Myocyte (in vitro differentiated cells): ENCODE measurements at regions not wholly inside any gene's neighbourhood (a gene's known extent, or its start where the extent isn't known, plus 50 kb on each side); places are given as distances from the start of the nearest gene placed in this dataset.

Experiments used
- DNase-seq: peaks from one replicate; pipeline ENCODE4 v3.0.0-alpha.2; 2012; ENCODE audit warnings: low read depth

GRCh38 chr11:134565343-134565891, 153.4 kb upstream of the B3GAT1 start:
- no peak for DNase-seq

DNA sequence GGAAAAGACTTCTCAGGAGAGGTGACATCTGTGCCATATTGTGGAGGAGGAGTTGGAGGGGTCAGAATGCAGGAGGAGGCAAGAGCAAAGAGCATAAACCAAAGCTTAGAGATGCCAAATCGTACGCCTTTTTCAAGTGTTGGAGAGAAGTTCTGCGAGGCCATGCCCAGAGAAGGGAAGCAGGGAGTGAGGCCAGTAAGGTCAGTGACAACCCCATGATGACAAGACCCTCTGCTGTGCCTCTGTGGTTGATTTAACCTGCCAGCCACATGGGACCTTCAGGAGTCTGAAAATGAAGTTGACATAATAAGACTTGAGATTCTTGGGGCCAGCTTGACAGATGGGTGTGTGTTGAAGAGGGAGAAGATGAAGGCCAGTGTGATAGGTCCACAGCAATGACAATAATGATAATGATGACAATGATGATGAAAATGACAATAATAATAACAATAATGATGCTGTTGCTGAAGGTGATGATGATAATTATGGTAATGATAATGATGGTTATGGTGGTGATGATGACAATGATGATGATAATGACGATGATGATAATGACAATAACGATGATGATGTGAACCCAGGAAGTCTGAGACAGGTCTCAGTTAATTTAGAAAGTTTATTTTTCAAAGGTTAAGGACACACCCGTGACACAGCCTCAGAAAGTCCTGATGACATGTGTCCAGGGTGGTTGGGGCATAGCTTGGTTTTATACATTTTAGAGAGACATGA, 152.6 kb upstream of the B3GAT1 start:
- DNase-seq: no peak

DNA sequence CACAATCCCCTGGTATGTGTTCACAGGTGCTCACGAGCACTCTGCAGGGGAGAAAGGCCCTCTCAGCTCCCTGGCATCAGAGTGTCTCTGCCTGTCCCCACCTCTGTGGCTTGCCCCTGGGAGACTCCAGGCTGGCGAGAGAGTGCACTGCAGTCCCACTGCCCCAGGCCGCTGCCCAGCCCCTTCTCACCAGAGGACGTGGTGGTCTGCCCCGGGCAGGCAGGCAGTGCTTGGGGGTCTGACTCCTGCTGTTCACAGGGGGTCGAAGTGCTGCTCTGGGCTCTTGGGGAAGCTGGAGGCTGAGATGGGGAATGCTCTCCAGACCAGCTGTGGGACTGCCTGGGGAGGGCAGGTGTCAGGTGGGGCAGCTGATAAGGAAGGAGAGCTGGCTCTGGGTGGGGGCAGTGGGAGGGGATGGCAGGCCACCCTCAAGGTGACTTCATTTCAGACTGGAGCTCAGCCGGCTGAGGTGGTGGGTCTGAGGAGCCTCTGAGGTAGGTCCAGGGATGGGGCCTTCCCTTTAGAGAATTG, 151.0 kb upstream of the B3GAT1 start:
- no peak for DNase-seq

GRCh38 chr11:134562196-134562595, 150.2 kb upstream of the B3GAT1 start:
- no peak for DNase-seq

- no peak for DNase-seq
These were observed 149.3 kb upstream of the B3GAT1 start for GRCh38 chr11:134561331-134561720.

DNA sequence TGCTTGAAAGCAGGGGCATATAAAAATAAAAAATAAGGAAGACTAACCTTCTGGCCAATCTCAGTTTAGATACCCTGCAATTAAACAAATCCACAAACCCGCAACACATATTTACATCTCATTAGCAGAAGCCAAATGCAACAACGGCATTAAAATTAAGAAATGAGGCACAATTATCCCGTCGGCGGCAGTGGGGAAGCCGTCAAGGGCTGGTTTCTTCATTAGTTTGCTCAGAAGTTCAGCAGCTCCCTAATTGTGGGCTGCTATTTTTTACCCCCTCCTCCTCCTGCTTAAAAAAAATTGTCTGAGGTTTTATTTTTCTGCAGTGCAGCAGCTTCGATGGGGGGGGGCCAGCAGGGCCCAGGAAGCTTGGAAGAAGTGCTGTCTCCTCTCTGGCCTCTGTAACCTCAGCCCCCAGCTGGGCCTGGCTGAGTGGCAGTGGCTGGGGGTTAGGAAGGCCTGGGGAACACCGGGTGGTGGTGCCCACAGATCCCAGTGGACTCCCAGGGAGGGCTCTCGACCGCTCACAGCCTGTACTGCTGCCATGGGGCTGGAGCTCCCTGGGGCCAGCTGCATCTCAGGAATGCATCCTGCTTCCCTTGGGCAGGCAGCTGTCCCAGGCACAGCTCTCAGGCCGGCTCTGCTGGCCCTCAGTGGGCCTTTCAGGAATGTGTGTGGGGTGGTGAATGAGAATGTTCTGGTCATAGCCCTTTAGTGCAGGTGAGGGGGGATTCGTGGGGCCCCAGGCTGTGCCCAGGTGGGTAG, 148.7 kb upstream of the B3GAT1 start:
- no peak for DNase-seq

DNA sequence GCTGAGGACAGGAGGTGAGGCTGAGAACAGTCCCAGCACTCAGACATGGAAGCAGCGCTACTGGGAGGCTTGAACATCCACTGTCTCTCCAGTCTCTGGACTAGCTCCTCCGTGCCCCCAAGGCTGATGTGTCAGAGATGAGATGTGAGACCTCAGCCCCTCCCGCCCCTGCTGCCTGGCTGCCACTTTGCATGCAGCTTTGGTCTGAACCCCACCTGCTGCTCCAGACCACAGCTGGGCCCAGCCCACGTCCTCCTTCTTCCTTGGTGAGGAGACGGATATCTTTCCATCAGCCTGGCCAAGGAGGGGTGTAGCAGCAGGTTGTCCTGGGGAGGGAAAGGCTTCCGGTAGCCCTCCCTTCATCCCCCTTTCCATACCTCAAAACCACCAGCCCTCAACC, 148.0 kb upstream of the B3GAT1 start:
- DNase-seq: no peak

- DNase-seq: no peak
These were observed 147.5 kb upstream of the B3GAT1 start for GRCh38 chr11:134559602-134559962.

DNA sequence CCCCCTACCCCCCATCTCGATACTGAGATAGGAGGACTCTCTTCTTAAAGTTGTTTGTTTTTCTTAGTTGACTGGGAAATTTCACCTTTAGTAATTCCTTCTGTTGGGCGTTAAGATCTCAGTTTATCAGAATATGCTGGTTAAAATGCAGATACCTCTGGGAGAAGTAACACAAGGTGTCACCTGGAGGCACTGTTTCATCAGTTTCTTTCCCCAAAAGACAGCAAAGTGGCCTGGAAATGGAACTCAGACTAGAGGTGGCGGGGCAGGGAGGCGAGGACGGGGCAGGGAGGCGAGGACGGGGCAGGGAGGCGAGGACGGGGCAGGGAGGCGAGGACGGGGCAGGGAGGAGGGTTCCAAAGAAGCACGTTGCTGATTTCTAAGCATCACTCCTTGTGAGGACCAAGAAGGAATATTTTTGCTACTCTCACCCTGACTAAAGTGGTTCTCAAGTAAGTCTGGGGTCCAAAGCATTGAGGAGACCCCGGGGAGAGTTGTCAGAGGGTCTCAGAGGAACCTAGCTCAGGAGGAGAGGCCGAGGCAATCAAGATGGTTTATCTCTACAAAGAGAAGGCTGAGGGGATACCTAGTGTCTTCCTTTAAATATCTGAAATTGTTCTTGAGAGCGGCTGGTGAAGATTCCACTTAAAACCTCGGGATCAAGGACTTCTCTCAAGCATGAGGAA, 147.0 kb upstream of the B3GAT1 start:
- DNase-seq: no peak

- no peak for DNase-seq
These were observed 146.3 kb upstream of the B3GAT1 start for GRCh38 chr11:134558258-134558835.

- DNase-seq: no peak
These were observed 145.7 kb upstream of the B3GAT1 start for GRCh38 chr11:134557571-134558257.

- DNase-seq: no peak
These were observed 144.1 kb upstream of the B3GAT1 start for GRCh38 chr11:134556186-134556585.

GRCh38 chr11:134555510-134555909, 143.5 kb upstream of the B3GAT1 start:
- no peak for DNase-seq

GRCh38 chr11:134554861-134555260, 142.8 kb upstream of the B3GAT1 start:
- DNase-seq: no peak

DNA sequence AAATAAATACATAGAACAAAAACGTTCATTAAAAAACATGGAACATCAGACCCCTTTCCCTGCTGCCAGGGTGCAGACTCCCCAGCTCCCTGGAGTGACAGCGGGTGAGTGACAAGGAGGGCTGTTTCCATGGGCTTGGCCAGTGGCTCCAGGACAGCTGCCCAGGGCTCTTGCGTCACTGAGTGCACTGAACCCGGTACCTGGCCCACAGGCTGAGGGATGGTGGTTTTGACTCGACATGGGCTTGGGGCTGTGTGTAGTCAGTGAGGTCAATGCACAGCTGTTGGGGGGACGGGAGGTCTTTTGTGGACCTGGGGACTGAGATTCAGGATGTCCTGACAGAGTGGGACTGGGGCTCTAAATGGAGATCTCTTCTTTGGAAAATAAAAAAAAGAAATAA, 142.1 kb upstream of the B3GAT1 start:
- no peak for DNase-seq

GRCh38 chr11:134552749-134553148, 140.7 kb upstream of the B3GAT1 start:
- no peak for DNase-seq

DNA sequence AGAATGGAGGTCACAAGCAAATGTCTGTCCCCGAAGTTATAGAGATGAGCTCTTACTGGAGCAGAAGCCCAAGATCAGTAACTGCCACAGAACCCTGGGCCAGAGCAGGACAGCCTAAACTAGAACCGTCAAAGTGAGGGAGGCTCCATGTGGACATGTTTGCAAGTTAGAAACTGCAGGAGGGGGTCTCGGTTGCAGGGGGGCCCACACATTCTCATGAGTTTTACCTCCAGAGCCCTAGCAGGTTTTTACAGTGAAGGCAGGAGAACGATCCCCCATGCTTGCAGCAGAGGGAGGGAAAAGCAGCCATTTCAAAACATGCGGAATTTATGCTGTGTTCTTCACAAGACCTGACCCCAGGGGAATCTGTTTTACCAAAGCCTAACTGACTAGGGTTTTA, 133.5 kb upstream of the B3GAT1 start:
- DNase-seq: no peak

DNA sequence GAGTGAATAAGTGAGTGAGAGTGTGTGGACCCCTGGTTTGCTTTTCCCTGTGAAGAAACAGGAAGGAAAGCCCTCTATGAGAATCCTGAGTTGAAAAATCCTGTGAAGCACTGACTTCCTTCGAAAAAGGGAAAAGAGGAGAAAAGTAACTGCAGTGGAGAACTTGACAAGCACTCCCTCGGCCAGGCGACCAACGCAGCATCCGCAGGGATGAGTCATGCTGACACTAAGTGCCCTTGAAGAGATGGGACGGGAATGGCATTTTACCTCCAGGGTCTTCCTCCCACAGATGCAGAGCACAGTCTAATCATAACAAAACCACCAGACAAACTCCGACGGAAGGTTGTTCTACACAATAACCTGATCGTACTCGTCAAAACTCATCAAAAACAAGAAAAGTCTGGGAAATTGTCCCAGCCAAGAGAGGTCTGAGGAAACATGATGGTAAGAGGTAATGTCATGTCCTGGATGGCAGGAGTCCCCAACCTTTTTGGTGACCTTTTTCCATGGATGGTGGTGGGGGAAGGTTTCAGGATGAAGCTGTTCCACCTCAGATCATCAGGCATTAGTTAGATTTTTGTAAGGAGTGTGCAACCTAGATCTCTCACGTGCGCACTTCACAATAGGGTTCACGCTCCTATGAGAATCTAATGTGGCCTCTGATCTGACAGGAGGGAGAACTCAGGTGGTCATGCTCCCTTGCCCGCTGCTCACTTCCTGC, 132.2 kb upstream of the B3GAT1 start:
- no peak for DNase-seq

GRCh38 chr11:134543645-134544044, 131.6 kb upstream of the B3GAT1 start:
- no peak for DNase-seq

DNA sequence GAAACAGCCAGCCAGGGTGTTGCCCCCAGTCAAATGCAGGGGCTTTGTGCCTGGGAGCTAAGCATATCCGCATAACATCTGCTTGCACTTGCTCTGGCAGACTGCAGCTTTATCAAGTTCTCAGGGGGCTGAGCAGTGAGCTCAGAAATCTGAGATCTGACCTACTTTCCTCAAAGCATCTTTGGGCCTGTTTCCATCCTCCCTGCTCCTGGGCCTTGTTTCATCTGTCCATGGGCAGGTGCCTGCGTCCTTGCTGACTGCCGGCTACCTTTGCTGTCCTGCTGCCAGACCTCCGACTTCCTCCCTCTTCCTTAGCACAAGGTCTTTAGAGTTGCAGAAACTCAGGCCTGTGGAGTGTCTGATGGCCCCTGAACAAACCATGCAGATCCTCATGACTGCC, 131.2 kb upstream of the B3GAT1 start:
- no peak for DNase-seq
